MM.1S (cell line): ENCODE measurements at regions not wholly inside any gene's neighbourhood (a gene's known extent, or its start where the extent isn't known, plus 50 kb on each side); places are given as distances from the start of the nearest gene placed in this dataset.

Experiments
- DNase-seq: peaks from one replicate; pipeline ENCODE4 v3.0.0-alpha.2; 2015
- H2AFZ ChIP-seq: fragments of 300-600 bp; sonication (generic); 2 replicates; pipeline ENCODE4 v1.6.0; 2016; ENCODE audit warnings: antibody characterized with exemption, low read length
- H3F3A ChIP-seq: fragments of 300-600 bp; sonication (generic); 2 replicates; pipeline ENCODE4 v1.6.1; 2016; ENCODE audit warnings: mild to moderate bottlenecking, antibody characterized with exemption, low read length, moderate library complexity, mixed read lengths; ENCODE audit not compliant: insufficient read depth
- H3K27ac ChIP-seq: fragments of 300-600 bp; sonication (generic); 2 replicates; pipeline ENCODE4 v1.5.1; 2016; ENCODE audit warnings: mild to moderate bottlenecking, low read length
- H3K27me3 ChIP-seq: fragments of 300-600 bp; sonication (generic); replicated peaks from 2 replicates; pipeline ENCODE4 v1.6.0; 2016; ENCODE audit warnings: low read length; ENCODE audit not compliant: insufficient read depth
- H3K36me3 ChIP-seq: fragments of 300-600 bp; sonication (generic); replicated peaks from 2 replicates; pipeline ENCODE4 v1.6.1; 2016; ENCODE audit warnings: mild to moderate bottlenecking, low read length, mixed read lengths; ENCODE audit not compliant: insufficient read depth
- H3K4me1 ChIP-seq: fragments of 300-600 bp; sonication (generic); 2 replicates; pipeline ENCODE4 v1.6.1; 2016; ENCODE audit warnings: low read length, mixed read lengths
- H3K4me2 ChIP-seq: fragments of 300-600 bp; sonication (generic); 2 replicates; pipeline ENCODE4 v1.6.0; 2016; ENCODE audit warnings: low read depth, low read length
- H3K4me3 ChIP-seq: fragments of 300-600 bp; sonication (generic); 2 replicates; pipeline ENCODE4 v1.5.1; 2016; ENCODE audit warnings: low read length, mixed read lengths
- H3K79me2 ChIP-seq: fragments of 300-600 bp; sonication (generic); 2 replicates; pipeline ENCODE4 v1.6.1; 2016; ENCODE audit warnings: mixed run types, low read length, mixed read lengths
- H3K9ac ChIP-seq: fragments of 300-600 bp; sonication (generic); 2 replicates; pipeline ENCODE4 v1.6.1; 2016; ENCODE audit warnings: low read length, mixed read lengths
- H3K9me2 ChIP-seq: fragments of 300-600 bp; sonication (generic); replicated peaks from 2 replicates; pipeline ENCODE4 v1.6.1; 2016; ENCODE audit warnings: mild to moderate bottlenecking, low read length, mixed read lengths; ENCODE audit not compliant: insufficient read depth
- H3K9me3 ChIP-seq: fragments of 300-600 bp; sonication (generic); replicated peaks from 2 replicates; pipeline ENCODE4 v1.6.1; 2016; ENCODE audit warnings: mild to moderate bottlenecking, low read length, mixed read lengths; ENCODE audit not compliant: insufficient read depth
- H4K20me1 ChIP-seq: fragments of 300-600 bp; sonication (generic); 2 replicates; pipeline ENCODE4 v1.6.1; 2016; ENCODE audit warnings: mild to moderate bottlenecking, low read length, moderate library complexity, mixed read lengths; ENCODE audit not compliant: insufficient read depth
- CTCF ChIP-seq: fragments of 300-600 bp; sonication (generic); IDR thresholded peaks from 2 replicates; pipeline ENCODE4 v1.5.1; 2016; ENCODE audit warnings: antibody characterized with exemption, low read length, mixed read lengths
- EZH2 ChIP-seq: fragments of 300-600 bp; sonication (generic); optimal IDR thresholded peaks from 2 replicates; pipeline ENCODE3; 2017; ENCODE audit warnings: low read depth, mild to moderate bottlenecking, antibody characterized with exemption, low read length, mixed read lengths
- EZH2phosphoT487 ChIP-seq: fragments of 300-600 bp; sonication (generic); IDR thresholded peaks from 2 replicates; pipeline ENCODE4 v1.6.1; 2018; ENCODE audit warnings: antibody characterized with exemption, low read length

GRCh38 chr13:42378383-42378780 is 106.4 kb downstream of the AKAP11 start:
- Histone ChIP-seq H3K4me3 (no peak overlapping the region), H3K9me2 (no peaks in the 10 kb centered on the region), H2AFZ (no peak overlapping the region), H3K27ac (peak overlapping the region; percentile 93), H3K9me3 (no peaks in the 10 kb centered on the region), H3K36me3 (no peaks in the 10 kb centered on the region), H4K20me1 (no peaks in the 10 kb centered on the region), H3K79me2 (no peaks in the 10 kb centered on the region), H3F3A (peaks cover 17% of the 10 kb centered on the region), H3K4me1 (peaks cover 37% of the 10 kb centered on the region), H3K27me3 (no peaks in the 10 kb centered on the region), H3K4me2 (peak overlapping the region; percentile 50), H3K9ac (peak overlapping the region; percentile 45)
- TF ChIP-seq EZH2 (no peak), EZH2phosphoT487 (no peak), CTCF (no peak)
- DNase-seq = no peak

DNA sequence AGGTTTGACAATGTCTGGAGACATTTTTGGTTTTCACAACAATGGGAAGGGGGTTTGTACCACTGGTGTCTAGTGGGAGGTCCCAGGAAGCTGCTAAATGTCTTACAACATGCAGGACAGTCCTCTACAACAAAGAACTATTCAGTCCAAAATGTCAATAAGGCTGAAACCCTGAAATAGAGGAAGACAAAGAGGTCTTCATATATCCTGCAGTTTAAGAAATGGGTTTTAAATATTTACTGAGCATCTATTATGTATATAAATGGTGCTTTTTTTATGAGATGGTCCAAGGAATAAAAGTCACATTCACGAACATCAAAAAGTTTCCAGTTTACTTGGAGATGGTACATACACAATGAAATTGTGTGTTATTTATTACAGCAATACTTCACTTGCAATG is 107.3 kb downstream of the AKAP11 start:
- Histone ChIP-seq H3K9ac (no peak overlapping the region), H2AFZ (no peak overlapping the region), H4K20me1 (no peaks in the 10 kb centered on the region), H3K27me3 (no peaks in the 10 kb centered on the region), H3K9me2 (no peaks in the 10 kb centered on the region), H3K79me2 (no peaks in the 10 kb centered on the region), H3K4me3 (no peak overlapping the region), H3K27ac (no peak overlapping the region), H3K9me3 (no peaks in the 10 kb centered on the region), H3K4me2 (no peak overlapping the region), H3F3A (peaks cover 17% of the 10 kb centered on the region), H3K36me3 (no peaks in the 10 kb centered on the region), H3K4me1 (peaks cover 37% of the 10 kb centered on the region)
- TF ChIP-seq EZH2phosphoT487 (no peak), EZH2 (no peak), CTCF (no peak)
- DNase-seq = no peak

DNA sequence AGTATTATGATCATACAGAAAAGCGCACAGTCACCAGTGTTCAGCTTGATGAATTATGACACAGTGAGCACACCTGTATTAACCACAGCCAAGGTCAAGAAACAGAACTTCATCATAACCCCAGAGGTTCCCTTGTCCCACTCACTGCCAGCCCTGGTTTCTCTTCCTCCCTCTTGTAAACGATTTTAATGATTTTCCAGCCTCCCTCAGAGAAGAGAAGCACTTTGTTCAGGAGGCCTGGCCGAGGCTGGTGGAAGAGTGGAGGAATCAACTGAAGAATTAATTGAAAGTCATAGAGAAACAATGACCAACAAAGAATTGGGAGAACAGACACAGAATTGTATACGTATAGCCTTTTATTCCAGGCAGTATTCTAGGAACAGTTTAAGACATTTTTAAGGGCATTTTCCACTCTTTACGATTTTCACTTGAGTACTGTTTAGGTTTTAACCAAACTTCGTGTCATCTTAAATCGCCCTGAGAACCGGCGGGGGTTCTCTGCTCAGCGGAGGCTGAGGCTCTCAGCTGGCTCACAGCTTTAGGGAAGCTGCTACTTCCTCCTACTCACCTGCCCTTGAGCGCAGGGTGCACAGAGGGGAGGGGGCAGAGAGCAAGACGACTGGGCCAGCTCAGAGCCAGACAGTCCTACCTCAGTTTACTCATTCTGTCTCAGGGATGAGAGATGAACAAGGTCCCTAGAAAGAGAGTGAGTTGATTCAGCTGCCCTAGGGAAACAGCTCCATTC is 108.6 kb downstream of the AKAP11 start:
- TF ChIP-seq EZH2phosphoT487 (no peak), EZH2 (no peak), CTCF (no peak)
- Histone ChIP-seq H3K79me2 (no peaks in the 10 kb centered on the region), H3K27me3 (no peaks in the 10 kb centered on the region), H3K4me2 (0 out of 2 replicates have a peak overlapping the region, but pooled peaks have one; percentile 32), H2AFZ (no peak overlapping the region), H4K20me1 (no peaks in the 10 kb centered on the region), H3K4me1 (peaks cover 37% of the 10 kb centered on the region), H3K9ac (no peak overlapping the region), H3K9me2 (no peaks in the 10 kb centered on the region), H3K4me3 (no peak overlapping the region), H3K9me3 (no peaks in the 10 kb centered on the region), H3K36me3 (no peaks in the 10 kb centered on the region), H3F3A (peaks cover 17% of the 10 kb centered on the region), H3K27ac (peak overlapping the region; percentile 48; the same call in 1 of the 2 replicates)
- peak; percentile 34 for DNase-seq
